ENCODE measurements at regions not wholly inside any gene's neighbourhood (a gene's known extent, or its start where the extent isn't known, plus 50 kb on each side); places are given as distances from the start of the nearest gene placed in this dataset.

GRCh38 chr1:193657552-193657951 lies 471.1 kb upstream of the B3GALT2 start:
- no peaks in the 10 kb centered on the region for H3K27me3 Mint-ChIP-seq (ENCODE audit: unreplicated experiment)
- H3K4me1 Mint-ChIP-seq (ENCODE audit: low read depth, unreplicated experiment): no peaks in the 10 kb centered on the region
- H3K27ac Mint-ChIP-seq (ENCODE audit: unreplicated experiment): no peak overlapping the region
- no peak overlapping the region for H3K4me3 Mint-ChIP-seq (ENCODE audit: unreplicated experiment)
- no peak for TF ChIP-seq CTCF (IDR thresholded peaks at IDR 0.05; ENCODE audit: partially characterized antibody, unreplicated experiment)
- H3K9me3 Mint-ChIP-seq (ENCODE audit: unreplicated experiment): no peaks in the 10 kb centered on the region
- no peak for DNase-seq
- no peaks in the 10 kb centered on the region for H3K36me3 Mint-ChIP-seq (ENCODE audit: unreplicated experiment)

- Mint-ChIP-seq H3K9me3 (ENCODE audit: unreplicated experiment) (no peaks in the 10 kb centered on the region), H3K36me3 (ENCODE audit: unreplicated experiment) (no peaks in the 10 kb centered on the region), H3K4me3 (ENCODE audit: unreplicated experiment) (no peak overlapping the region), H3K27me3 (ENCODE audit: unreplicated experiment) (no peaks in the 10 kb centered on the region), H3K27ac (ENCODE audit: unreplicated experiment) (no peak overlapping the region), H3K4me1 (ENCODE audit: low read depth, unreplicated experiment) (no peaks in the 10 kb centered on the region)
- no peak for DNase-seq
- TF ChIP-seq CTCF (IDR thresholded peaks at IDR 0.05; ENCODE audit: partially characterized antibody, unreplicated experiment): no peak
These were observed 470.4 kb upstream of the B3GALT2 start for GRCh38 chr1:193656841-193657240.

GRCh38 chr1:193654951-193655735 lies 468.7 kb upstream of the B3GALT2 start:
- Mint-ChIP-seq H3K4me3 (ENCODE audit: unreplicated experiment) (no peak overlapping the region), H3K36me3 (ENCODE audit: unreplicated experiment) (no peaks in the 10 kb centered on the region), H3K27me3 (ENCODE audit: unreplicated experiment) (no peaks in the 10 kb centered on the region), H3K4me1 (ENCODE audit: low read depth, unreplicated experiment) (no peaks in the 10 kb centered on the region), H3K27ac (ENCODE audit: unreplicated experiment) (no peak overlapping the region), H3K9me3 (ENCODE audit: unreplicated experiment) (no peaks in the 10 kb centered on the region)
- no peak for DNase-seq
- no peak for TF ChIP-seq CTCF (IDR thresholded peaks at IDR 0.05; ENCODE audit: partially characterized antibody, unreplicated experiment)

GRCh38 chr1:193649587-193649986 lies 463.2 kb upstream of the B3GALT2 start:
- H3K36me3 Mint-ChIP-seq (ENCODE audit: unreplicated experiment): no peaks in the 10 kb centered on the region
- DNase-seq: no peak
- H3K4me3 Mint-ChIP-seq (ENCODE audit: unreplicated experiment): no peak overlapping the region
- no peaks in the 10 kb centered on the region for H3K9me3 Mint-ChIP-seq (ENCODE audit: unreplicated experiment)
- no peak for TF ChIP-seq CTCF (IDR thresholded peaks at IDR 0.05; ENCODE audit: partially characterized antibody, unreplicated experiment)
- no peaks in the 10 kb centered on the region for H3K4me1 Mint-ChIP-seq (ENCODE audit: low read depth, unreplicated experiment)
- no peaks in the 10 kb centered on the region for H3K27me3 Mint-ChIP-seq (ENCODE audit: unreplicated experiment)
- no peak overlapping the region for H3K27ac Mint-ChIP-seq (ENCODE audit: unreplicated experiment)

GRCh38 chr1:193634876-193635275 lies 448.5 kb upstream of the B3GALT2 start:
- DNase-seq: no peak
- Mint-ChIP-seq H3K9me3 (ENCODE audit: unreplicated experiment) (no peaks in the 10 kb centered on the region), H3K4me3 (ENCODE audit: unreplicated experiment) (no peak overlapping the region), H3K27me3 (ENCODE audit: unreplicated experiment) (no peaks in the 10 kb centered on the region), H3K36me3 (ENCODE audit: unreplicated experiment) (no peaks in the 10 kb centered on the region), H3K27ac (ENCODE audit: unreplicated experiment) (no peak overlapping the region), H3K4me1 (ENCODE audit: low read depth, unreplicated experiment) (no peaks in the 10 kb centered on the region)
- no peak for TF ChIP-seq CTCF (IDR thresholded peaks at IDR 0.05; ENCODE audit: partially characterized antibody, unreplicated experiment)
